Fibroblast of skin of back (primary cell): ENCODE measurements at regions not wholly inside any gene's neighbourhood (a gene's known extent, or its start where the extent isn't known, plus 50 kb on each side); places are given as distances from the start of the nearest gene placed in this dataset.
"Not testable (repeated sequence)": the region's sequence is repeated elsewhere in the genome, so short reads cannot be mapped to it uniquely, and the experiment has no call there.

Experiments used
- DNase-seq: peaks from one replicate; pipeline ENCODE4 v3.0.0-alpha.2; 2013

GRCh38 chr14:45838597-45838996 lies 585.6 kb upstream of the MIS18BP1 start:
- no peak for DNase-seq

GRCh38 chr14:45819107-45819506 lies 566.1 kb upstream of the MIS18BP1 start:
- no peak for DNase-seq

- DNase-seq, result no peak
Measured at GRCh38 chr14:45811155-45811554, 558.2 kb upstream of the MIS18BP1 start.

GRCh38 chr14:45810152-45810872 lies 557.3 kb upstream of the MIS18BP1 start:
- no peak for DNase-seq

GRCh38 chr14:45807178-45807899 lies 554.3 kb upstream of the MIS18BP1 start:
- no peak for DNase-seq

- DNase-seq, result no peak
Measured at GRCh38 chr14:45799511-45799910, 546.5 kb upstream of the MIS18BP1 start.

- DNase-seq, result no peak
Measured at GRCh38 chr14:45798659-45799058, 545.7 kb upstream of the MIS18BP1 start.

- DNase-seq, result not testable (repeated sequence)
Measured at GRCh38 chr14:45796006-45796405, 543.0 kb upstream of the MIS18BP1 start.

- no peak for DNase-seq
Measured at GRCh38 chr14:45793081-45793480, 540.1 kb upstream of the MIS18BP1 start.

GRCh38 chr14:45790293-45790692 lies 537.3 kb upstream of the MIS18BP1 start:
- no peak for DNase-seq

GRCh38 chr14:45787167-45787566 lies 534.2 kb upstream of the MIS18BP1 start:
- no peak for DNase-seq

GRCh38 chr14:45786266-45786665 lies 533.3 kb upstream of the MIS18BP1 start:
- DNase-seq, result no peak

GRCh38 chr14:45785240-45785639 lies 532.2 kb upstream of the MIS18BP1 start:
- DNase-seq, result no peak

GRCh38 chr14:45766247-45766646 lies 513.2 kb upstream of the MIS18BP1 start:
- no peak for DNase-seq

GRCh38 chr14:45757655-45758054 lies 504.7 kb upstream of the MIS18BP1 start:
- no peak for DNase-seq

GRCh38 chr14:45756412-45756811 lies 503.4 kb upstream of the MIS18BP1 start:
- not testable (repeated sequence) for DNase-seq

- no peak for DNase-seq
Measured at GRCh38 chr14:45743884-45744283, 490.9 kb upstream of the MIS18BP1 start.

GRCh38 chr14:45742187-45742586 lies 489.2 kb upstream of the MIS18BP1 start:
- no peak for DNase-seq

- DNase-seq, result no peak
Measured at GRCh38 chr14:45728434-45729225, 475.6 kb upstream of the MIS18BP1 start.

- no peak for DNase-seq
Measured at GRCh38 chr14:45727133-45727532, 474.1 kb upstream of the MIS18BP1 start.

GRCh38 chr14:45721472-45721871 lies 468.5 kb upstream of the MIS18BP1 start:
- no peak for DNase-seq

GRCh38 chr14:45716572-45716971 lies 463.6 kb upstream of the MIS18BP1 start:
- peak; percentile 3 for DNase-seq

- peak; percentile 24 for DNase-seq
Measured at GRCh38 chr14:45715946-45716345, 462.9 kb upstream of the MIS18BP1 start.
